Vagina (tissue), 2 donors: ENCODE measurements at regions not wholly inside any gene's neighbourhood (a gene's known extent, or its start where the extent isn't known, plus 50 kb on each side); places are given as distances from the start of the nearest gene placed in this dataset.

Experiments
- POLR2A ChIP-seq, 2 donors: fragments of 450-650 bp; IDR thresholded peaks; one replicate each; pipeline ENCODE4 v1.6.1; 2017; ENCODE audit warnings: antibody characterized with exemption in 2 of 2, mild to moderate bottlenecking in 2 of 2, moderate library complexity in 2 of 2
- TF ChIP-seq, protein P1 (sequence below), 3 experiments: fragments of 450-650 bp in 2 of 3; fragments of 200-600 bp in 1 of 3; sonication (generic) in 1 of 3; IDR thresholded peaks; one replicate each; pipeline ENCODE4 v1.5.1; 2017 to 2019; ENCODE audit warnings: antibody characterized with exemption in 3 of 3, mild to moderate bottlenecking in 2 of 3, moderate library complexity in 2 of 3

DNA sequence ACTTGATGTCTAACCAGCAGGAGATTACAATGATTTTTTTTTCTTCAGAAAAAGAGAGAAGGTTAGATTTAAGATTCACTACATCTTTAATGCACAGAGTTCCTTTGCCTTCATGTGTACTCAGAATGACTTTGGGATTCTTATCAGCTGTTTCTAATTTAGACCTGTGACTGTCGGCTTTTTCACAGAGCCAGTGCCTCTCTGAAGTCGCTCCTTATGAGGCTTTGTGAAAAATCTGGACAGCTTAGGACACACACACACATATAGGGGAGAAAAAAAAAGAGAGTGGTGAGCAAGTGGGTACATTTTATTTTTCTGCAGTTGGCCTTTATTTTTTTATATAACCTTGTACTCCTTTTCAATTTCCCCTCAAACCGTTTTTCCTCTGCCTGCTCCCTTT, 893.1 kb upstream of the CELF4 start:
- TF ChIP-seq, protein P1, sequence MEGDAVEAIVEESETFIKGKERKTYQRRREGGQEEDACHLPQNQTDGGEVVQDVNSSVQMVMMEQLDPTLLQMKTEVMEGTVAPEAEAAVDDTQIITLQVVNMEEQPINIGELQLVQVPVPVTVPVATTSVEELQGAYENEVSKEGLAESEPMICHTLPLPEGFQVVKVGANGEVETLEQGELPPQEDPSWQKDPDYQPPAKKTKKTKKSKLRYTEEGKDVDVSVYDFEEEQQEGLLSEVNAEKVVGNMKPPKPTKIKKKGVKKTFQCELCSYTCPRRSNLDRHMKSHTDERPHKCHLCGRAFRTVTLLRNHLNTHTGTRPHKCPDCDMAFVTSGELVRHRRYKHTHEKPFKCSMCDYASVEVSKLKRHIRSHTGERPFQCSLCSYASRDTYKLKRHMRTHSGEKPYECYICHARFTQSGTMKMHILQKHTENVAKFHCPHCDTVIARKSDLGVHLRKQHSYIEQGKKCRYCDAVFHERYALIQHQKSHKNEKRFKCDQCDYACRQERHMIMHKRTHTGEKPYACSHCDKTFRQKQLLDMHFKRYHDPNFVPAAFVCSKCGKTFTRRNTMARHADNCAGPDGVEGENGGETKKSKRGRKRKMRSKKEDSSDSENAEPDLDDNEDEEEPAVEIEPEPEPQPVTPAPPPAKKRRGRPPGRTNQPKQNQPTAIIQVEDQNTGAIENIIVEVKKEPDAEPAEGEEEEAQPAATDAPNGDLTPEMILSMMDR (IDR thresholded peaks at IDR 0.05), result no peak
- TF ChIP-seq POLR2A (IDR thresholded peaks at IDR 0.05), result no peak
